ENCODE measurements at regions not wholly inside any gene's neighbourhood (a gene's known extent, or its start where the extent isn't known, plus 50 kb on each side); places are given as distances from the start of the nearest gene placed in this dataset.

GRCh38 chr6:62716719-62717118 is 430.7 kb upstream of the KHDRBS2 start:
- intact Hi-C loops (cut with DNase I): no loop called here
- Histone ChIP-seq H3K4me3 (ENCODE audit: low read length in 3 of 3) (no peak overlapping the region), H3K4me1 (ENCODE audit: control insufficient read depth in 2 of 3, insufficient read depth in 2 of 3, low read depth in 1 of 3, low read length in 3 of 3) (no peaks in the 10 kb centered on the region), H3K36me3 (ENCODE audit: control insufficient read depth in 2 of 3, insufficient read depth in 3 of 3, low read length in 3 of 3) (no peaks in the 10 kb centered on the region), H3K9me3 (ENCODE audit: control insufficient read depth in 2 of 3, insufficient read depth in 1 of 3, low read length in 3 of 3) (no peaks in the 10 kb centered on the region), H3K27me3 (ENCODE audit: control insufficient read depth, insufficient read depth, low read length) (no peaks in the 10 kb centered on the region), H3K27ac (ENCODE audit: low read depth in 2 of 2, low read length in 2 of 2) (no peak overlapping the region), H3K9ac (ENCODE audit: low read length in 3 of 3) (no peak overlapping the region)
- DNase-seq (no peak), FAIRE-seq (no peak)
- TF ChIP-seq CTCF (IDR thresholded peaks at IDR 0.05; ENCODE audit: borderline replicate concordance, extremely low read depth, insufficient read depth): no peak

GRCh38 chr6:62714112-62714511 is 428.1 kb upstream of the KHDRBS2 start:
- no peak overlapping the region for H3K27ac ChIP-seq (ENCODE audit: low read depth in 2 of 2, low read length in 2 of 2)
- no peaks in the 10 kb centered on the region for H3K36me3 ChIP-seq (ENCODE audit: control insufficient read depth in 2 of 3, insufficient read depth in 3 of 3, low read length in 3 of 3)
- no peaks in the 10 kb centered on the region for H3K27me3 ChIP-seq (ENCODE audit: control insufficient read depth, insufficient read depth, low read length)
- H3K9ac ChIP-seq (ENCODE audit: low read length in 3 of 3): no peak overlapping the region
- no peaks in the 10 kb centered on the region for H3K9me3 ChIP-seq (ENCODE audit: control insufficient read depth in 2 of 3, insufficient read depth in 1 of 3, low read length in 3 of 3)
- intact Hi-C loops (cut with DNase I): no loop called here
- FAIRE-seq (no peak), DNase-seq (no peak)
- H3K4me3 ChIP-seq (ENCODE audit: low read length in 3 of 3): no peak overlapping the region
- H3K4me1 ChIP-seq (ENCODE audit: control insufficient read depth in 2 of 3, insufficient read depth in 2 of 3, low read depth in 1 of 3, low read length in 3 of 3): no peaks in the 10 kb centered on the region
- no peak for TF ChIP-seq CTCF (IDR thresholded peaks at IDR 0.05; ENCODE audit: borderline replicate concordance, extremely low read depth, insufficient read depth)

GRCh38 chr6:62711750-62712149 is 425.7 kb upstream of the KHDRBS2 start:
- no peak for FAIRE-seq
- Histone ChIP-seq H3K9ac (ENCODE audit: low read length in 3 of 3) (no peak overlapping the region), H3K36me3 (ENCODE audit: control insufficient read depth in 2 of 3, insufficient read depth in 3 of 3, low read length in 3 of 3) (no peaks in the 10 kb centered on the region), H3K27me3 (ENCODE audit: control insufficient read depth, insufficient read depth, low read length) (no peaks in the 10 kb centered on the region), H3K9me3 (ENCODE audit: control insufficient read depth in 2 of 3, insufficient read depth in 1 of 3, low read length in 3 of 3) (no peaks in the 10 kb centered on the region), H3K27ac (ENCODE audit: low read depth in 2 of 2, low read length in 2 of 2) (no peak overlapping the region), H3K4me1 (ENCODE audit: control insufficient read depth in 2 of 3, insufficient read depth in 2 of 3, low read depth in 1 of 3, low read length in 3 of 3) (no peaks in the 10 kb centered on the region), H3K4me3 (ENCODE audit: low read length in 3 of 3) (no peak overlapping the region)
- no peak for TF ChIP-seq CTCF (IDR thresholded peaks at IDR 0.05; ENCODE audit: borderline replicate concordance, extremely low read depth, insufficient read depth)
- intact Hi-C loops (cut with DNase I): no loop called here
- DNase-seq: no peak

GRCh38 chr6:62707914-62708313 is 421.9 kb upstream of the KHDRBS2 start:
- no peak for TF ChIP-seq CTCF (IDR thresholded peaks at IDR 0.05; ENCODE audit: borderline replicate concordance, extremely low read depth, insufficient read depth)
- H3K27ac ChIP-seq (ENCODE audit: low read depth in 2 of 2, low read length in 2 of 2): no peak overlapping the region
- intact Hi-C loops (cut with DNase I): no loop called here
- no peaks in the 10 kb centered on the region for H3K4me1 ChIP-seq (ENCODE audit: control insufficient read depth in 2 of 3, insufficient read depth in 2 of 3, low read depth in 1 of 3, low read length in 3 of 3)
- H3K9me3 ChIP-seq (ENCODE audit: control insufficient read depth in 2 of 3, insufficient read depth in 1 of 3, low read length in 3 of 3): no peaks in the 10 kb centered on the region
- FAIRE-seq (no peak), DNase-seq (no peak)
- H3K36me3 ChIP-seq (ENCODE audit: control insufficient read depth in 2 of 3, insufficient read depth in 3 of 3, low read length in 3 of 3): no peaks in the 10 kb centered on the region
- H3K27me3 ChIP-seq (ENCODE audit: control insufficient read depth, insufficient read depth, low read length): no peaks in the 10 kb centered on the region
- H3K4me3 ChIP-seq (ENCODE audit: low read length in 3 of 3): no peak overlapping the region
- no peak overlapping the region for H3K9ac ChIP-seq (ENCODE audit: low read length in 3 of 3)
